Neuron (in vitro differentiated cells): ENCODE measurements at regions not wholly inside any gene's neighbourhood (a gene's known extent, or its start where the extent isn't known, plus 50 kb on each side); places are given as distances from the start of the nearest gene placed in this dataset.
"Not testable (repeated sequence)": the region's sequence is repeated elsewhere in the genome, so short reads cannot be mapped to it uniquely, and the experiment has no call there.

Source experiments
- H2AFZ ChIP-seq: one replicate; pipeline ENCODE4 v1.6.1; 2013; ENCODE audit warnings: low read depth, mild to moderate bottlenecking, inconsistent platforms, low read length, moderate library complexity
- H3K27me3 ChIP-seq: one replicate; pipeline ENCODE4 v1.6.1; 2013; ENCODE audit warnings: low read length; ENCODE audit not compliant: insufficient read depth
- H3K36me3 ChIP-seq: one replicate; pipeline ENCODE4 v1.6.1; 2013; ENCODE audit warnings: low read length; ENCODE audit not compliant: insufficient read depth
- H3K4me1 ChIP-seq: one replicate; pipeline ENCODE4 v1.6.1; 2013; ENCODE audit warnings: low read length; ENCODE audit not compliant: insufficient read depth
- H3K4me3 ChIP-seq: 2 replicates; pipeline ENCODE4 v1.5.1; 2013; ENCODE audit warnings: mild to moderate bottlenecking, low read length, moderate library complexity
- H3K9me3 ChIP-seq: one replicate; pipeline ENCODE4 v1.6.1; 2013; ENCODE audit warnings: low read length

DNA sequence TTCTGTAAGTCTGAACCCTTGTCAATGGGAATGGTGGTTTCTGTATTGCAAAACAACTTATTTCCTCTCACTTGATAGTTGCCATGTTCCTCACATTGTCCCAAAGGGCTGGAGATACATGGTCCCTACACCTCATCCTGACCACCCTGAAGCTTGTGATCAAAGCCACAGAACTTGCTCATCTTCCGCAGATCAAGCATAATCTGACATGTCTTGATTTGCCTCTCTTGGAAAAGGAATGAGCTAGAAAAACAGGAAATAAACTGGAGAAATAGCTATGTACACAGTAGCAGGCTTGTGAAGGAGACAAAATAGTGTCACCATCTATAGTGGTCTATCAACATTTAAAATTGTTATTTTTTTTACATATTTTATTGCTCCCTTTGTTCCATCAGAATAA, 871.9 kb upstream of the C9orf72 start:
- H3K4me1 ChIP-seq: no peaks in the 10 kb centered on the region
- H3K27me3 ChIP-seq: no peaks in the 10 kb centered on the region
- H2AFZ ChIP-seq: no peak overlapping the region
- H3K9me3 ChIP-seq: no peaks in the 10 kb centered on the region
- H3K4me3 ChIP-seq: no peak overlapping the region
- no peaks in the 10 kb centered on the region for H3K36me3 ChIP-seq

DNA sequence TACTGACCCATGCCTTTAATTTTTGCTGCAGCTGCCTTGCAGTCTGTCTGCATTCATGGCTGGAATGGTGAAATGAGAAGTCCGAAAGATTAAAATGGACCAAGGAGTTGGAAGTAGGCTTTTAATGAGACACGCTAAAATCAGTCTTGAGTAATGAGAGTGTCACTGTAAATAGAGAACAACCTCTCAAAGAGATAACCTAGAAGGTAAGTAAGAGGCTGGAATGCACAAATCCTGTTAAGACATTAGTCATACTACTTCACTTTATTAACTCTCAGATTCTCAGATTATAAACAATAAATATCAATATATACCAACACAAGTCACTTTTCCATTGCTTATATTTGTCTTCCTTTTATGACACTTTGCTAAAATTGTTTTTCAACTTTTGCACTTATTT, 880.6 kb upstream of the C9orf72 start:
- Histone ChIP-seq H3K4me3 (no peak overlapping the region), H3K36me3 (no peaks in the 10 kb centered on the region), H3K27me3 (no peaks in the 10 kb centered on the region), H3K4me1 (no peaks in the 10 kb centered on the region), H3K9me3 (no peaks in the 10 kb centered on the region), H2AFZ (no peak overlapping the region)

DNA sequence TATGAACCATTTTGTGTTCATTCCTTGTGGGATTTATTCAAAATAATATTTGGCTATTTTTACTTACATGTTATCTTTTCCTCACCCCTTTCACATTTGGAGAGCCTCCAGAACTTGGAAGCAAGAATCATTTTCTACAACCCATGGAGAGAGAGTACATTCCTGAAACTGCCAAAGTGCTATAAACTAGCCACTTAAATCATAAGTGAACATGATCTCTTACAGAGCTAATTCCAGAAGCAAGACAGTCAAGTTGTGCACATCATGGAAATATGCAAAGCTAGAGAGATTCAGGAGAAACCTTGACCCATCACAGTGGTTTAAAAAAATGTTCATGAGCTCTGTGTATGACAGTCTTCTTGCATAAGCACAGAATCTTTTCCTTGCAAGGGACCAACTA, 883.6 kb upstream of the C9orf72 start:
- Histone ChIP-seq H3K27me3 (no peaks in the 10 kb centered on the region), H3K4me3 (no peak overlapping the region), H2AFZ (no peak overlapping the region), H3K4me1 (no peaks in the 10 kb centered on the region), H3K9me3 (no peaks in the 10 kb centered on the region), H3K36me3 (no peaks in the 10 kb centered on the region)

DNA sequence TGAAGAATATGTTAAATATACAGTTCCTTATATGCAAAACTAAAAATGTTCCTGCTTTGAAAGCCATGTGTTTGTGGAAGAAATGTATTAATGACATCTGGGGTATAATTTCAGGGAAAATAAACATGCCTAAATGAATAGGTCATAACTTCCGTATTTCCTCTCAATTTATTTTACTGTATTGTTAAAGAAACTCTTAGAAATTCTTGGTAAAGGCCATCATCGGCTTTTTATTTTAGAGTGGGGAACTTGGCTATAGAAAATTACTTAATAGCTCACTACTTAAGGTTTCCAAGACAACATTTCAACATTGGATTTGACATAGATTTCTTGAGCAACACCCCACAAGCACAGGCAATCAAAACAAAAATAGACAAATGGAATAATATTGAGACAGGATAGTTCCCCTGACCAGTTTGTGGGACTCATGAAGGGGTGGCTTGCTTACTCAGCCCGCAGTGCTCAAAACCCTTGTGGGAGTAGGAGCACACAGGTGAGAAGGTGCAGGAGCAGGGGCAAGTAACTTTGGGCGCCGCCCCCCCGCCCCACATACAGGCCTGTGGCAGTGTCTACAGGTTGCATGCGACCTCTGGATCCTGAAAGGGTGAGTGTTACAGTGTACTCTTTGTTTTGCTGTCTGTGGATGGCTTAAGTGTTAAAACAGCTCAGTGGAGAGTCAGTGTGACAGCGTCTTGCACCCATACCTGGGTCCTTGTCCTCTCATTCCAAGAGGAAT, 891.4 kb upstream of the C9orf72 start:
- Histone ChIP-seq H3K9me3 (no peaks in the 10 kb centered on the region), H3K4me1 (no peaks in the 10 kb centered on the region), H3K4me3 (no peak overlapping the region), H2AFZ (no peak overlapping the region), H3K27me3 (no peaks in the 10 kb centered on the region), H3K36me3 (no peaks in the 10 kb centered on the region)

DNA sequence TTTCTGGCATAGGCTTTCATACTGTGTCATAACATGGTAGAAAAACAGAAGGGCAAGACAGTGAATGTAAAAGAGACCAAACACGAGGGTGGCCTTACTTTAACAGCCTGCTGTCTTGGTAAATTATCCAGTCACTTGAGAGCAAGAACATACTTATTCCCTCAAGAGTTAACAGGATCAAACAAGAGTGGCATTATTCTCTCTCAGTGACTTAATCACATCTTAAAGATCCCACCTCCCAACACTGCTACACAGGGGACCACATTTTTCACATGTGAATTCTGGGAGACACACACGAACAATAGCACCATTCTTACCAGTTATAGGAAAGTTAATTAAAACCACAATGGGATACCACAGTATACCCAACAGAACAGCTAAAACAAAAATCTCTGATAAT, 898.0 kb upstream of the C9orf72 start:
- Histone ChIP-seq H3K4me3 (no peak overlapping the region), H3K36me3 (no peaks in the 10 kb centered on the region), H3K9me3 (no peaks in the 10 kb centered on the region), H2AFZ (no peak overlapping the region), H3K27me3 (no peaks in the 10 kb centered on the region), H3K4me1 (no peaks in the 10 kb centered on the region)

DNA sequence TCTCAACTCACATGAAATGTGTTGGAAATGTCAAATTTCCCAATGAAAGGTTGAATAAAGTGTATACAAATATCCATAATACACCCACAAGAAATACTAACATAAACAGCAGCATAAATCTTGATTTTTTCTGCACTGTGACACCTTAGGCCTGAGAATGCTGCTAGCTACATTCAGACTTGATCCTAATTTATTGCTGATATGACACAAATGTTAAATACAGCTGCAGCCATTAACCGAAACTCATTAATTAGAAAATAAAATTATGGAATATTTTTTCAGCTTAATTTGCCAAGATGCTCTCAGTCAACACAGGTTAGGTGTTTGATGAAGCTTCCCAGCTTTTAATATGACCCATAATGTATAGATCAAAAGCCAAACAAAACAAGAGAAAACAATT, 914.3 kb upstream of the C9orf72 start:
- no peak overlapping the region for H3K4me3 ChIP-seq
- H2AFZ ChIP-seq: no peak overlapping the region
- no peaks in the 10 kb centered on the region for H3K36me3 ChIP-seq
- no peaks in the 10 kb centered on the region for H3K9me3 ChIP-seq
- H3K27me3 ChIP-seq: no peaks in the 10 kb centered on the region
- no peaks in the 10 kb centered on the region for H3K4me1 ChIP-seq

DNA sequence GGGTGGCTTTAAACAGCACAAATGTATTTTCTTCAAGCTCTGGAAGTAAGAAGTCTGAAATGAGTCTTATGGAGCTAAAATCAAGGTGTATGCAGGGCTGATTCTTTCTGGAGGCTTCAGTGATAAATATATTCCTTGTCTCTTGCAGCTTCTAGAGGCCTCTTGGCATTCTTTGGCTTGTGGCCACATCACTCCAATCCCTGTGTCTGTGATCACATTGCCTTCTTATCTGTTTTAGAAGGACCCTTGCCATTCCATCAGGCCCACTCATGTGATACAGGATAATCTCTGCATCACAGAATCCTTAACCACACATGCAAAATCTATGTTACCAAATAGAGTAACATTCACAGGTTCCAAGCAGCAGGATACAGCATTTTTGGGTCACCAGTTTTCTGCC, 917.8 kb upstream of the C9orf72 start:
- Histone ChIP-seq H2AFZ (no peak overlapping the region), H3K4me1 (no peaks in the 10 kb centered on the region), H3K36me3 (no peaks in the 10 kb centered on the region), H3K4me3 (no peak overlapping the region), H3K9me3 (no peaks in the 10 kb centered on the region), H3K27me3 (no peaks in the 10 kb centered on the region)

DNA sequence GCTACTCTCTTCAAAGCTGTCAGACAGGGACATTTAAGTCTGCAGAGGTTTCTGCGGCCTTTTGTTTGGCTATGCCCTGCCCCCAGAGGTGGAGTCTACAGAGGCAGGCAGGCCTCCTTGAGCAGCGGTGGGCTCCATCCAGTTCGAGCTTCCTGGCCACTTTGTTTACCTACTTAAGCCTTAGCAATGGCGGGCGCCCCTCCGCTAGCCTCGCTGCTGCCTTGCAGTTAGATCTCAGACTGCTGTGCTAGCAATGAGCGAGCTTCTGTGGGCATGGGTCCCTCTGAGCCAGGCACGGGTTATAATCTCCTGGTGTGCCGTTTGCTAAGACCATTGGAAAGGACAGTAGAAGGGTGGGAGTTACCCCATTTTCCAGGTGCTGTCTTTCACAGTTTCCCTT, 924.9 kb upstream of the C9orf72 start:
- H3K4me3 ChIP-seq, H3K27me3 ChIP-seq, H2AFZ ChIP-seq, H3K9me3 ChIP-seq, H3K4me1 ChIP-seq, H3K36me3 ChIP-seq: not testable (repeated sequence)

DNA sequence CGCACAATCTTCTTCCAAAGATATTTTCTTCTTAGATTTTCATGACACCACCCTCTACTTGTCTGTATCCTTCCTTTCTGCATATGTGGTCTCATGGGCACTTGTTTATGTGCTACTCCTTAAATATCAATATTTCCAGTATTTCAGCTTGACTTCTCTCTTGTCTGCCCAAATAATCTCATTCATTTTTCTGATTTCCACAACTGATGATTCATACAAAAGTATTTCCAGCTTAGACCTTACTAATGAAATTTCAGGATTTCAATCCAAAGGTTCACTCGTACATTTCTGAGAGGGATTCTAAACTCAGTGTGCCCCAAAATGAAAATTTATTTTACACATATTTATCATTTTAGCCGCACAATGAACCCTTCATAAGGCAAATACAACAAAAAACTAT, 928.9 kb upstream of the C9orf72 start:
- Histone ChIP-seq H3K4me1 (no peaks in the 10 kb centered on the region), H3K27me3 (no peaks in the 10 kb centered on the region), H3K4me3 (no peak overlapping the region), H2AFZ (no peak overlapping the region), H3K36me3 (no peaks in the 10 kb centered on the region), H3K9me3 (no peaks in the 10 kb centered on the region)

DNA sequence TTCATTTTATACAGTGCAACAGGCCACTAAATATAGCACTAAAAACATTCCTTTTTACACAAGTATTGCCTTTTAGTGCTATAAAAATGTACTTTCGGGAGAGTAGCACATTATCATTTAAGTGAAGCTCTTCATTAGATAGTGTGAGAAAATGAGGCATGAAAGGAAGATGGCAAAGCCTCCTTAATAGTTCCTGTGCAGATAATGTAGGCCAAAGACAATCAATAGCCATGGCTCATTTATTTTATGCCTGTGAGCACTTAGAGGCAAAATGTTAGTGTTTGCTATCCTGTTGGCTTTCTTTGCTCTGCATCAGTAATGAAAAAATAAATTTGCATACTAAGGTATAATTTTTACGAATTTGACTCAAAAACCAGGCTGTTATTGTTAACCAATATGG, 929.5 kb upstream of the C9orf72 start:
- H3K27me3 ChIP-seq: no peaks in the 10 kb centered on the region
- H3K4me3 ChIP-seq: no peak overlapping the region
- H3K4me1 ChIP-seq: no peaks in the 10 kb centered on the region
- no peak overlapping the region for H2AFZ ChIP-seq
- H3K36me3 ChIP-seq: no peaks in the 10 kb centered on the region
- no peaks in the 10 kb centered on the region for H3K9me3 ChIP-seq

DNA sequence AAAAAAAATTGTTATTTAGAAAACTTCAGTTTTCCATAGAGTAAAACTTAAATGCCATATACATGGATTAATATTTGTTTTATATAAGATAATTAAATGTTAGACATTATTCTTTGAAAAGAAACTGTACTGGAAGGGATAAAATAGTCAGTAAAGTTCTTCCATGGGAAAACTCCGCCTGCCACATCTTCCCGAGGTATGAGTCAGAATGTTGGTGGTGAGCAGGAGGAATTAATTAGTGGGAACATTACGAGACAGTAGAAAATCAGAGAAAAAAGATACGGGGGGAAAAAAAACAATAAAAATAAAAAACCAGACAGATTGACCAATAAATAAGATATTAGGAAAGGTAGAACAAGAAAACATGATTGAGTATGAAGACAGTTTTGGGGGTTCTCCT, 930.3 kb upstream of the C9orf72 start:
- Histone ChIP-seq H3K36me3 (no peaks in the 10 kb centered on the region), H2AFZ (no peak overlapping the region), H3K27me3 (no peaks in the 10 kb centered on the region), H3K9me3 (no peaks in the 10 kb centered on the region), H3K4me1 (no peaks in the 10 kb centered on the region), H3K4me3 (no peak overlapping the region)

DNA sequence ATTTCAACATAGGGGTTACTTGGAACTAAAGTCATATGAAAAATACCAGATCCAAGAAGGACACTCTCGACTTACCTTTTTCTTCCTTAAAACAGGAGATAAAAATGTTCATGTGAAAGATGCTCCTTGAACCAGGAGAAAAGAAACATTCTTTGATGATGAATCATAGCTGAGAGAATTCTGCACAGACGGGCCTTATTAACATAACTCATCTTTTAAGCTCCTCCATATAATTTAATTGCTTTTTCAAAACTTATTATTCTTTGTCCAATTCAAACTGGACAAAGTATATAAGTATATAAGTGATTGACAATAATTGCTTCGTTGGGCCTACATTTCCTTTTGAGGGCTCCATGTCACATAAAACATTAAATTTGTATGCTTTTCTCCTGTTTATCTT, 945.2 kb upstream of the C9orf72 start:
- Histone ChIP-seq H3K27me3 (no peaks in the 10 kb centered on the region), H3K4me1 (no peaks in the 10 kb centered on the region), H2AFZ (no peak overlapping the region), H3K36me3 (no peaks in the 10 kb centered on the region), H3K4me3 (no peak overlapping the region), H3K9me3 (no peaks in the 10 kb centered on the region)

DNA sequence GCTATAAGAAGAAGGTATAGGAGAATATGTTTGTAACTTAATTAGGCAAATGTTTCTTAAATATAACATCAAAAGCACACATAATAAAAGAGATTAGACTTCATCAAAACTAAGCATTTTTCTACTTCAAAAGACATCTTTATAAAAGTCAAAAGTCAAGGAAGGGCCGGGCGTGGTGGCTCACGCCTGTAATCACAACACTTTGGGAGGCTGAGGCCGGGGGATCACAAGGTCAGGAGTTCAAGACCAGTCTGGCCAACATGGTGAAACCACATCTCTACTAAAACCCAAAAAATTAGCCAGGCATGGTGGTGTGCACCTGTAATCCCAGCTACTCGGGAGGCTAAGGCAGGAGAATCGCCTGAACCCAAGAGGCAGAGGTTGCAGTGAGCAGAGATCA, 951.0 kb upstream of the C9orf72 start:
- not testable (repeated sequence) for H3K36me3 ChIP-seq, H3K4me1 ChIP-seq, H2AFZ ChIP-seq, H3K9me3 ChIP-seq, H3K4me3 ChIP-seq, H3K27me3 ChIP-seq

DNA sequence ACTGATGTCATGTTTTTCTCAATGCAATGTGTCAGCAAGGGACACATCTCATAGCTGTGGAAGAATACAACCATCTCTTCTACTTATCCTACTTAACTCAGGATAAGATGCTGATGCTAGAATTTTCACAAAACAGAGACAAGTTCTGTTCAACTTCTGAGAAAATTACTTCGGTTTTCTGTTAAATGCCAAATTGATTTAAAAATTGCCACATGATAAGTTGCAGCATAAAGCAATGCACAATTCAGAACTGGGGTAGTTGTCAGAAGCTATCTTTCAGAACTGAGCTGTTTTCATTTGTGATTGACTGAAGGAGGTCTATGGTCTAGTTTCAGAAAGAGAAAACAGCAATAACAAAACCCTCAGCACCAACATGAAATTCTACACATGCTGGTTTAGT, 954.8 kb upstream of the C9orf72 start:
- no peaks in the 10 kb centered on the region for H3K4me1 ChIP-seq

More for the DNA sequence above, 954.8 kb upstream of the C9orf72 start:
- Histone ChIP-seq H2AFZ (no peak overlapping the region), H3K4me3 (no peak overlapping the region), H3K9me3 (no peaks in the 10 kb centered on the region), H3K36me3 (no peaks in the 10 kb centered on the region), H3K27me3 (no peaks in the 10 kb centered on the region)
